HG03159 (cell line): ENCODE measurements at regions not wholly inside any gene's neighbourhood (a gene's known extent, or its start where the extent isn't known, plus 50 kb on each side); places are given as distances from the start of the nearest gene placed in this dataset.
"Not testable (repeated sequence)": the region's sequence is repeated elsewhere in the genome, so short reads cannot be mapped to it uniquely, and the experiment has no call there.

Experiments used
- ATAC-seq: cut with Tn5 transposase; IDR thresholded peaks from one replicate; pipeline ENCODE4 v1.9.1; 2021; ENCODE audit warnings: mild to moderate bottlenecking, moderate library complexity; ENCODE audit not compliant: unreplicated experiment

DNA sequence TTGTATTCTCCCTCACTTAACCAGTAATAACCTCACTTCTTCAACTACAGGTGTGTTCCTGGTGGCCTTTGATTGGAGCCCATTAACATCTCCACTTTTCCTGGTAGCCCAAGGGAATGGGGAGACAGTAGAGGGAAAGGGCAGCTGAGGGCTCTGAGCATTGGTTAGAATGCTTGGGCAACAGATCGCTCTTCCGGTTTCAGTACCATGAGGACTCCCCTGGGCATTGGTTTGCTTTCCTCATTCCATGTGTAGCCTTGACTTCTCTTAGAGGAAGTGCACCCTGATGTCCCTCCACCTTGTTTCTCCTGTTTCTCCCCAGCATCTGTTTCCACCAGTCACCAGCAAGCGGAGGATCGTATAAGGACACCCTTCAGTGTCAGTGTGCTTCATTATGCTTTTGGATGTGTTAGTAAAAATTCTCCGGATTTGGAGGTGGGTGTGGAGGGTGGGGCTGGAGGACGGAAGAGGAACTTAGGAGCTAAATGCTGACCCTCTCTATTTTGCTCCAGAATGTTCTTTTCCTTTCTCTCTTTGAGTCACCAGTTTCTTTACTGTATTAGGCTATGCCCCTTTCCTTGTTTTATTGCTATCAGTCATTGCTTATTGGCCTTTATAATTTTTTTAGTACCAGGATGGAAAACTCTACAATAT is 50.6 kb upstream of the ZNG1B start:
- not testable (repeated sequence) for ATAC-seq

GRCh38 chr2:113379621-113380020 is 57.9 kb upstream of the ZNG1B start:
- not testable (repeated sequence) for ATAC-seq

GRCh38 chr2:113376913-113377445 is 60.5 kb upstream of the ZNG1B start:
- peak; percentile 84 for ATAC-seq

DNA sequence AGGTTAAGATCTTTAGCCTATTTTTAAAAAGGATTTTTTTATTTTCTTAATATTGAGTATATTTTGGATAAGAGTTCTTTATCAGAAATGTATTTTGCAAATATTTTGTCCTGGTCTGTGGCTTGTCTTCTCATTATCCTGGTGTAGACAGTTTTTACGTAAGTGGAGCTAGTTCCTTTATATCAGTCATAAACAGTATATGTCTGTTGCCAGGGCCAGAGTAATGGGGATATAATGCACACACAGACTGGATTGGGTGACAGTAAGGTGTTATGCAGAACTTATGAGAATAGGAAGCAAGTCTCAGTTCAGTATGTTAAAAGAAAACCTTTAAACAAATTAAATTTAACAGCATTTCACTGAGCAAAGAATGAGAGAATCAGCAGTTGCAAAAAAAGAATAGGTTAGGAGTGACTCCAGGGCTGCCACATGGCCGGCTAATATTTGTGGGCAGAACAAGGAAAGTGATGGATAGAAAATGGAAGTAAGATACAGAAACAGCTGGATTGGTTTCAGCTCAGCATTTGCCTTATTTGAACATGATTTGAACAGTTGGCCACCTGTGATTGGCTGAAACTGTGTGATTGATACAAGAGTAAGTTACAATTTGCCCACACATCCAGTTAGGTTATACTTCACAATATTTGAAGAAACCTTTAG is 61.1 kb upstream of the ZNG1B start:
- ATAC-seq: no peak

GRCh38 chr2:113374857-113375256 is 62.6 kb upstream of the ZNG1B start:
- not testable (repeated sequence) for ATAC-seq

GRCh38 chr2:113372258-113372834 is 65.1 kb upstream of the ZNG1B start:
- ATAC-seq: not testable (repeated sequence)

DNA sequence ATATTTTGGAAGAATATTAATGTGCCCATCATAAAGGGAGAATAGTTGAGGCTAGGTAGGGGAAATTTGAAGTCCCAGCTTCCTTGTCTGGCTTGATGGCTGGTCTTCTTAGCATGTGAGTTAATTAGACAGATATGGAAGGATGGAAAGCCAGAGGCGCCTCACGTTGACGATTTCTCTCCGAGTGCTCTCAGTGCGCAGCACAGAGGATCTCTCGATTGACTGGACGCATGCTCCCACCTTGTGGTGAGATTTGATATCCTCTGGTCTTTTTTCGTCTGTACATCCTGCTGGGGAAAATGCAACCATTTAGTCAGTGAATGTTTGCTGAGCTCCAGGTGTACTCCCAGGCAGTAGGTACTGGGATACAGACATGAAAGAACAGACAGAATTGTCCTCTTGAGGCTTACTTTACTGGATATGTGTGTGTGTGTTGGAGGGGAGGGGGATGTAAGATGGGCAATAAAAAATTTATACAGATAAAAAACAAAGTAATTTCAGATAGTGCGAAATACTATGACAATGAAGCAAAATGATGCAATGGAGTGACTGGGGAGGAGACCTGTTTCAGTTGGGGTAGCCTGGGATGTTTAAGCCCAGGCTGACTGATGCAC is 66.9 kb upstream of the ZNG1B start:
- peak; percentile 58 for ATAC-seq

GRCh38 chr2:113370030-113370429 is 67.5 kb upstream of the ZNG1B start:
- ATAC-seq: no peak

GRCh38 chr2:113368581-113368980 is 68.9 kb upstream of the ZNG1B start:
- not testable (repeated sequence) for ATAC-seq

- not testable (repeated sequence) for ATAC-seq
These were observed 70.7 kb upstream of the ZNG1B start for GRCh38 chr2:113366821-113367220.

GRCh38 chr2:113365791-113366190 is 71.7 kb upstream of the ZNG1B start:
- ATAC-seq: not testable (repeated sequence)

DNA sequence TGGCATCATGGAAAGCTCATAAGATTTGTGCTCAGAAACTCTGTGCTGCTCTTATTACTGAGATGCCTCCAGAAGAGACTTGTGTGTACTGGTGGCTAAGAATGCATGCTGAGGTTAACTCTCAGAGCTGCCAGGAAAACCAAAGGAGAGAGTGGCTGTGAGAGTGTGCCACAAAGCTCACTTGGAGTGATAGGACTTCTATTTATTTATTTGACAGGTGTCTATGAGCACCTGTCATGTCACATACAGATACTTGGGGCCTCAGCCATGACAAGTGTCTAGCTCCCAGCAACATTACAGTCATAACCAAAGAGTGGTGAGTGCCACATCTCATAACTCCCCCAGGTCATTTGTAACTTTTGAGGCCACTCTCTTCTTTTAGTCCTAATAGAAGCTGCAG is 72.2 kb upstream of the ZNG1B start:
- not testable (repeated sequence) for ATAC-seq

- no peak for ATAC-seq
These were observed 76.4 kb upstream of the ZNG1B start for GRCh38 chr2:113361051-113361450.

- ATAC-seq: no peak
These were observed 78.3 kb upstream of the PAX8 start for GRCh38 chr2:113357071-113357470.

DNA sequence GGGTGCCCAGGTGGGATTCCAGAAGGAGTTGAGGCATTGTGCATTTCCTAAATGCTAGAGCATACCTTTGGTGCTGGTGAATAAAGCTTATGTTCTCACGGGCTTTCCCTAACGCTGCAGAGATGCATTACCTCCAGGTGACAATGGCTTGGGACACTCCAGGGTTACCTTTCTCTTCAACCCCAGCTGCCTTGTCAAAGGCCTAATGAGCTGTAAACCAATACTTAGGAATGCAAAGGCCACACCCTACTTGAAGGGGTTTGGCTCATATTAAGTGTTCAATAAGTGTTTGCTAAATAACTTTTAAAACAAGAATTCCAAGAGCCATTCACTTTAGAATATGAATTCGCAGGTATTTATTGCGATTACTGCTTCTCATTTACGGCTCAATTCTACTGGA is 77.6 kb upstream of the PAX8 start:
- not testable (repeated sequence) for ATAC-seq

DNA sequence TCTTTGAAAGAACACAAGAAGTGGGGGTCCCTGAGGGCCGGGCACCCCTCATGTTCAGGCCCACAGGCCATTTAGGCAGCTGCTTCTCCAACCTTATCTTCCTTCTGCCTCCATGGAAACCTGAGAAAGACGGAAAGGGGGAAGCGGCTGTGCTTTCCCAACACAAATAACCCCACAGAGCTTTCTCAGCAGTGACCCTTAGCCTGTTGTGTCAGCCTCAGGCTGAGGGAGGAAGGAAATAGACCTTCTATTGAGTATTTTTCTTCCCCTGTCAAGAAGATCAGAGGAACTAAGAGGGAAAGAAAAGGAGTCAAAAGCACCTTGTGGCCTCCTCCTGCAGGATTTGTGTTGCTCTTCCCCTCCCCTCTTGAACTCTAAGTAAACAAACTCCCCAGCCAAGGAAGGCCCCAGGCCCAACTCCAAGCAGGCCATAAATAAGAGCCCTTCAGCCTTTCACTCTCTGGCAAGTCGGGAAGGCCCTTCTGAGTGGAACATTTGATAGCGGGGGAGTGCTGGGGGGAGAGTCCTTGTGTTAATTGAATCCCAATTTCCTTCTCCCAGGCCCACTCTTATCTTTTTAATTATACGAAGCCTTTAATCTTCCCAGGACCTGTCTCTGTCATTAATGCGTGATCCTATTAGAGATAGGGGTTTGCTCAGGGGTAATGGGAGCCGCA is 76.8 kb upstream of the PAX8 start:
- not testable (repeated sequence) for ATAC-seq

- no peak for ATAC-seq
These were observed 72.9 kb upstream of the PAX8 start for GRCh38 chr2:113351375-113352355.

GRCh38 chr2:113343800-113344199 is 65.1 kb upstream of the PAX8 start:
- ATAC-seq: not testable (repeated sequence)

- no peak for ATAC-seq
These were observed 63.9 kb upstream of the PAX8 start for GRCh38 chr2:113342650-113343049.

GRCh38 chr2:113341870-113342253 is 63.1 kb upstream of the PAX8 start:
- not testable (repeated sequence) for ATAC-seq
